MCF 10A (cell line): ENCODE measurements at regions not wholly inside any gene's neighbourhood (a gene's known extent, or its start where the extent isn't known, plus 50 kb on each side); places are given as distances from the start of the nearest gene placed in this dataset.

Experiments used
- BruUV-seq: library from RNA; stranded (reverse); fragments of 400-500 nt; replicated peaks from 2 replicates; lab custom pipeline; 2021; lab: Mats Ljungman, UMichigan
- CTCF ChIA-PET: fragments of 300-600 bp; sonication (Branson Sonifier 250); formaldehyde crosslinking; extraction: SDS; loops from one replicate; lab custom pipeline; 2021; ENCODE audit warnings: antibody characterized with exemption, inconsistent platforms; lab: Yijun Ruan, JAX
- POLR2A ChIA-PET: fragments of 300-600, 350-650 bp; sonication (Branson Sonifier 250); formaldehyde crosslinking; extraction: SDS; loops from one replicate; lab custom pipeline; 2020; ENCODE audit warnings: antibody characterized with exemption, inconsistent platforms; lab: Yijun Ruan, JAX
- DNase-seq: peaks from one replicate; pipeline ENCODE4 v3.0.0-alpha.2; 2018; ENCODE audit not compliant: unreplicated experiment
- H3K27ac Mint-ChIP-seq: one replicate; pipeline ENCODE4 v1.8.0; 2022; ENCODE audit warnings: mild to moderate bottlenecking, low read depth, mixed read lengths; ENCODE audit not compliant: unreplicated experiment
- H3K27me3 Mint-ChIP-seq: one replicate; pipeline ENCODE4 v1.8.0; 2022; ENCODE audit warnings: mixed read lengths; ENCODE audit not compliant: insufficient read depth, unreplicated experiment
- H3K36me3 Mint-ChIP-seq: one replicate; pipeline ENCODE4 v1.8.0; 2022; ENCODE audit warnings: mild to moderate bottlenecking, moderate library complexity, mixed read lengths; ENCODE audit not compliant: insufficient read depth, unreplicated experiment
- H3K4me1 Mint-ChIP-seq: one replicate; pipeline ENCODE4 v1.8.0; 2022; ENCODE audit warnings: mixed read lengths; ENCODE audit not compliant: insufficient read depth, unreplicated experiment
- H3K4me3 Mint-ChIP-seq: one replicate; pipeline ENCODE4 v1.8.0; 2022; ENCODE audit warnings: mild to moderate bottlenecking, moderate library complexity, mixed read lengths; ENCODE audit not compliant: unreplicated experiment
- H3K9me3 Mint-ChIP-seq: one replicate; pipeline ENCODE4 v1.8.0; 2022; ENCODE audit warnings: mixed read lengths; ENCODE audit not compliant: unreplicated experiment
- CTCF ChIP-seq: fragments of 200-600 bp; IDR thresholded peaks from one replicate; pipeline ENCODE4 v1.8.0; 2022; ENCODE audit warnings: antibody characterized with exemption, mild to moderate bottlenecking; ENCODE audit not compliant: unreplicated experiment
- intact Hi-C: fragments of 100-400 bp; cut with micrococcal nuclease; formaldehyde crosslinking; loops from 2 replicates; pipeline ENCODE4 v1.14.1; 2022

DNA sequence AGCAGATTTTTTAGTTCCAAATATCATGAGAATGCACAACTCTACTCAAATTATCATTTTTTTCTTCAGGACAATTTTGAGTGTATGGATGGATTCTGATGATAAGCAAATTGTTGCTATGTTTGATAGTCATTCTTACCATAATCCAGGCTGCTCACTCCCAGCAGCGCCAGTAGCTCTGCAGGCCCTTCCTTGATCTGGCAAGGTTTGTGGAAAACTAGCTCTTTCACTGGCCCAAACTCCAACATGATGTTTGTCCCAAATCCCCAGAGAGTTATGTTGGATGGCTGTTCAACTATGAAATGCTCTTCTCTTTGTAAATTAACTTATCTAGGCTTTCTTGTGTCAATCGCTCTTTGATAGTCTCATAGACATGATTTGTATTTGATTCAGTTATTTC lies 933.7 kb downstream of the DNAJB9 start:
- POLR2A ChIA-PET = interaction anchor here (0.5 kb wide), 1 partner anchor 38 kb away, joined by 3 read pairs; no protein-coding TSS in a partner anchor
- CTCF ChIA-PET = interaction anchor here (0.9 kb wide), 1 partner anchor 23 kb away, joined by 3 read pairs; no protein-coding TSS in a partner anchor
- no peaks in the 10 kb centered on the region for H3K4me1 Mint-ChIP-seq
- H3K36me3 Mint-ChIP-seq = no peaks in the 10 kb centered on the region
- H3K4me3 Mint-ChIP-seq = no peak overlapping the region
- BruUV-seq = no TSS peak
- TF ChIP-seq CTCF = no peak
- DNase-seq = no peak
- H3K9me3 Mint-ChIP-seq = no peaks in the 10 kb centered on the region
- peaks cover 42% of the 10 kb centered on the region for H3K27me3 Mint-ChIP-seq
- intact Hi-C loops = no loop called here
- no peak overlapping the region for H3K27ac Mint-ChIP-seq

DNA sequence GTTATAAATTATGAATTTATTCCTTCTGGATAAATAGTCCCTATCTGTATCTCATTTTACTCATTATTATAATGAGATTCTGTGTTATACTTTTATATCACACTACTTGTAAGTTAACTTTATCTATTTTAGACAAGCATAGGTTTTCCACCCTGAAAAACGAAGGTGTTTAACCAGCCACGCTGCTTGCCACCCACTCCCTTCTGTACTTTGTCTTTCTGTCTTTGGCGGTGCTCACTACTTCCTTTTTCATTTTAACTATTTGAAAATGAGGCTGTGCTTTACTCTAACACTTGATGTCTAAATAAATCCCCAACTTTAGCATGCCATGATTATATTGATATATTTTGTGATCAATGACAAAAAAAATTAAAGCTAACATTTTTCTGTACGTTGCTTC lies 952.9 kb downstream of the DNAJB9 start:
- Mint-ChIP-seq H3K36me3 (no peaks in the 10 kb centered on the region), H3K27me3 (peaks cover 16% of the 10 kb centered on the region), H3K27ac (no peak overlapping the region), H3K4me3 (no peak overlapping the region), H3K4me1 (no peaks in the 10 kb centered on the region), H3K9me3 (no peaks in the 10 kb centered on the region)
- intact Hi-C loops = no loop called here
- no peak for DNase-seq
- no peak for TF ChIP-seq CTCF
- no TSS peak for BruUV-seq
- ChIA-PET CTCF (interaction anchor here (0.7 to 1.4 kb wide), 2 partner anchors 16 to 875 kb away, joined by 3 read pairs; no protein-coding TSS in a partner anchor), POLR2A (no interaction called here)

DNA sequence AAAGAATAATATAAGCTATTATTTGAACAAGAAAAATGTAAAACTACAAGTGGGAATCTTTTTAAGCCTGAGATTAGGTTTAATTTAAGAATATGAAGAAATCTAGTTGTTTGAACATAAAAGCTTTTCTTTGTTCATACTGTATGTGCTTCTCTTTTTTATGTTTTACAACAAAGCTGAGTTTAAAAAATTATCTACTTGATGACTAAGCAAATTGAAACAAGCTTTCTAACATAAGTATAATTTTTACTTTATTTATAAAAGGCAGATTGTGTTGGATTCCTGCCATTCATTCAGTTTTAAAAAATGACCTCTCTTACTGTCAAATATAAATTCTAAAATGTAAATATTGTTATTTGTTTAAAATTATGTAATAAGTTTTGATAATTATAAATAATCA lies 958.2 kb downstream of the DNAJB9 start:
- no peak for DNase-seq
- no peaks in the 10 kb centered on the region for H3K9me3 Mint-ChIP-seq
- no TSS peak for BruUV-seq
- peaks cover 36% of the 10 kb centered on the region for H3K27me3 Mint-ChIP-seq
- intact Hi-C loops = no loop called here
- ChIA-PET CTCF (interaction anchor here (0.6 kb wide), 2 partner anchors 11 to 1111 kb away, joined by 3 read pairs; no protein-coding TSS in a partner anchor), POLR2A (interaction anchor here (0.7 kb wide), 1 partner anchor 101 kb away, joined by 3 read pairs; no protein-coding TSS in a partner anchor)
- no peaks in the 10 kb centered on the region for H3K36me3 Mint-ChIP-seq
- H3K4me1 Mint-ChIP-seq = no peaks in the 10 kb centered on the region
- H3K4me3 Mint-ChIP-seq = no peak overlapping the region
- H3K27ac Mint-ChIP-seq = no peak overlapping the region
- no peak for TF ChIP-seq CTCF

DNA sequence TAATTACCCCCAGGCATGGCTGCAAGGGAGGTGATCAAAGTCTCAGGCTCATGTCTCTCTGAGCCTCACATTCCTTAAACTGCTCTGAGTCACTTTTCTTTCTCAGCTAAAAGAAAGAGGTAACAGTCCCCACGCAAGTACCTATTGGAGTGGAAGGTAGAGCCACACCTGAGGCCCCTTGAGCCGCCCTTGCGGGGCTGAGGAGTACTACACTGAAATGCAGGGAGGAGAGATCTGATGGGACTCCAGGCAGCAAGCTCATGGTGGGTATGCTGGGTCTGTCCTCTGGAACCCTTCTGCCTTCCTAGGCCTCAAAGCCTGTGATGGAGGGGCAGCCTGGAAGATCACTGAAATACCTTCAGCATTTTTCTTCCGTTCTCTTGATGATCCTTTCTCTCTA lies 960.0 kb downstream of the DNAJB9 start:
- peak; percentile 1 for DNase-seq
- BruUV-seq = no TSS peak
- no peak for TF ChIP-seq CTCF
- intact Hi-C loops = no loop called here
- H3K27ac Mint-ChIP-seq = no peak overlapping the region
- ChIA-PET POLR2A (no interaction called here), CTCF (no interaction called here)
- H3K36me3 Mint-ChIP-seq = no peaks in the 10 kb centered on the region
- no peaks in the 10 kb centered on the region for H3K9me3 Mint-ChIP-seq
- no peak overlapping the region for H3K4me3 Mint-ChIP-seq
- H3K27me3 Mint-ChIP-seq = peaks cover 55% of the 10 kb centered on the region
- H3K4me1 Mint-ChIP-seq = no peaks in the 10 kb centered on the region
